HFFc6 (cell line): ENCODE measurements at regions not wholly inside any gene's neighbourhood (a gene's known extent, or its start where the extent isn't known, plus 50 kb on each side); places are given as distances from the start of the nearest gene placed in this dataset.

ENCODE experiments used
- DNase-seq: peaks from one replicate; pipeline ENCODE4 v3.0.0-alpha.2; 2018
- H3K27ac Mint-ChIP-seq: 2 replicates; pipeline ENCODE4 v1.8.0; 2020; ENCODE audit warnings: mild to moderate bottlenecking, mixed read lengths
- H3K27me3 Mint-ChIP-seq: 2 replicates; pipeline ENCODE4 v1.8.0; 2021; ENCODE audit warnings: mild to moderate bottlenecking, moderate library complexity, mixed read lengths; ENCODE audit not compliant: insufficient read depth
- H3K36me3 Mint-ChIP-seq: 2 replicates; pipeline ENCODE4 v1.8.0; 2021; ENCODE audit warnings: low read depth, mixed read lengths
- H3K4me1 Mint-ChIP-seq: 2 replicates; pipeline ENCODE4 v1.8.0; 2020; ENCODE audit warnings: low read depth, mixed read lengths
- H3K4me3 Mint-ChIP-seq: 2 replicates; pipeline ENCODE4 v1.8.0; 2020; ENCODE audit warnings: mild to moderate bottlenecking, moderate library complexity, mixed read lengths
- H3K9me3 Mint-ChIP-seq: 2 replicates; pipeline ENCODE4 v1.8.0; 2020; ENCODE audit warnings: mild to moderate bottlenecking, mixed read lengths
- TF ChIP-seq, protein P1 (sequence below): fragments of 200-600 bp; sonication (generic); IDR thresholded peaks from 2 replicates; pipeline ENCODE4 v1.5.0; 2021; ENCODE audit warnings: antibody characterized with exemption, mild to moderate bottlenecking

GRCh38 chr5:23269981-23270380 is 237.4 kb upstream of the PRDM9 start:
- no peak for DNase-seq
- Mint-ChIP-seq H3K36me3 (no peaks in the 10 kb centered on the region), H3K9me3 (peaks cover 14% of the 10 kb centered on the region), H3K4me3 (no peak overlapping the region), H3K4me1 (no peaks in the 10 kb centered on the region), H3K27ac (no peak overlapping the region), H3K27me3 (peaks cover 1% of the 10 kb centered on the region; the same call in 1 of the 2 replicates)
- TF ChIP-seq, protein P1, sequence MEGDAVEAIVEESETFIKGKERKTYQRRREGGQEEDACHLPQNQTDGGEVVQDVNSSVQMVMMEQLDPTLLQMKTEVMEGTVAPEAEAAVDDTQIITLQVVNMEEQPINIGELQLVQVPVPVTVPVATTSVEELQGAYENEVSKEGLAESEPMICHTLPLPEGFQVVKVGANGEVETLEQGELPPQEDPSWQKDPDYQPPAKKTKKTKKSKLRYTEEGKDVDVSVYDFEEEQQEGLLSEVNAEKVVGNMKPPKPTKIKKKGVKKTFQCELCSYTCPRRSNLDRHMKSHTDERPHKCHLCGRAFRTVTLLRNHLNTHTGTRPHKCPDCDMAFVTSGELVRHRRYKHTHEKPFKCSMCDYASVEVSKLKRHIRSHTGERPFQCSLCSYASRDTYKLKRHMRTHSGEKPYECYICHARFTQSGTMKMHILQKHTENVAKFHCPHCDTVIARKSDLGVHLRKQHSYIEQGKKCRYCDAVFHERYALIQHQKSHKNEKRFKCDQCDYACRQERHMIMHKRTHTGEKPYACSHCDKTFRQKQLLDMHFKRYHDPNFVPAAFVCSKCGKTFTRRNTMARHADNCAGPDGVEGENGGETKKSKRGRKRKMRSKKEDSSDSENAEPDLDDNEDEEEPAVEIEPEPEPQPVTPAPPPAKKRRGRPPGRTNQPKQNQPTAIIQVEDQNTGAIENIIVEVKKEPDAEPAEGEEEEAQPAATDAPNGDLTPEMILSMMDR: no peak

- Mint-ChIP-seq H3K4me3 (no peak overlapping the region), H3K27ac (no peak overlapping the region), H3K27me3 (peaks cover 1% of the 10 kb centered on the region; the same call in 1 of the 2 replicates), H3K36me3 (no peaks in the 10 kb centered on the region), H3K9me3 (peaks cover 4% of the 10 kb centered on the region), H3K4me1 (no peaks in the 10 kb centered on the region)
- TF ChIP-seq, protein P1: no peak
- DNase-seq: no peak
Observed at GRCh38 chr5:23268136-23268535, 239.3 kb upstream of the PRDM9 start.

- peaks cover 16% of the 10 kb centered on the region; the same call in 1 of the 2 replicates for H3K9me3 Mint-ChIP-seq
- TF ChIP-seq, protein P1: no peak
- no peaks in the 10 kb centered on the region for H3K27me3 Mint-ChIP-seq
- no peaks in the 10 kb centered on the region for H3K4me1 Mint-ChIP-seq
- no peak overlapping the region for H3K4me3 Mint-ChIP-seq
- no peaks in the 10 kb centered on the region for H3K36me3 Mint-ChIP-seq
- no peak overlapping the region for H3K27ac Mint-ChIP-seq
- DNase-seq: no peak
Observed at GRCh38 chr5:23260621-23261020, 246.8 kb upstream of the PRDM9 start.

DNA sequence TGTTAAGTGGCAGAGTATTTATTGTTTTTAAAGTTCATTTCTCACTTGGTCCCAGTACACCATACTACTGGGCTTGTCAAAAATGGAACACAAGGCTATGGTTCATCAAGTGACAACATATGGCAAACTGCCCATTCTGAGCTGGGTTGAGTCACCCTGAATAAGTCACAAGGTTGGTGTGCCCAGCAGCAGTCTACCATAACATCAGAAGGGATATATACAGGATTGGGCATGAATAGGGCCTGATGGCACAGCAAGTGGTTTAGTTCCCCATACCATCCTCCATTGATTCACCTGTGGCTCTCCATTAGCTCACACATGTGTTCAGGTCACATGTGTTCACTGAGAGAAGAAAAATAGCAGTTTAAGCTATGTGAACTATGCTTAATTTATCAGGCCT is 249.8 kb upstream of the PRDM9 start:
- Mint-ChIP-seq H3K27ac (no peak overlapping the region), H3K4me3 (no peak overlapping the region), H3K9me3 (peaks cover 17% of the 10 kb centered on the region), H3K4me1 (no peaks in the 10 kb centered on the region), H3K27me3 (no peaks in the 10 kb centered on the region), H3K36me3 (no peaks in the 10 kb centered on the region)
- TF ChIP-seq, protein P1: no peak
- no peak for DNase-seq

DNA sequence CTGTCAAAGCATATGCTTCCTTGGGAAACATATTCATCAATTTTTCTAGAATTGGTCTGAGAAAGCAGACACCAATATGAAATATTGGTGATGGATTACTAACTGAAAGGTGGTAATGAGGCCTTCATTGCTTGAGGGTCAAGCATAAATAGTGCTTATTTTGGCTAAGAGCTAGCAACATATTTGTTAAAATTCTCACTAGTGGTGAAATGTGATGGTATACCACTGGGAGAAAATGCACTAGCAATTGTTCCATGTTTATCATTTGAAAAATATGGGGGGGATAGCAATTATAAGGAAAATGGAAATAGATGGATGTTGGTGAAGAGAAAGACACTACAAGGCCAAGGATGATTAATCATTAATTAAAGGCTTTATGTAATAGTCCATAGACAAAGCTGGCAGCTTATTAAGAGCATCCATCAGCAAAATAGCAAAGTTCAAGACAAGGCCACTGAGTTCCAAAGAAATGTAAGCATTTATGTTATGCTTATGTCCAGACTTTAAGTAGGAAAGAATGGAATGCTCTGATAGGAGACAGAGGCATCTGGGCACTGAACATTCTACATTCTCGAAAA is 253.7 kb upstream of the PRDM9 start:
- Mint-ChIP-seq H3K4me3 (no peak overlapping the region), H3K36me3 (no peaks in the 10 kb centered on the region), H3K27me3 (no peaks in the 10 kb centered on the region), H3K4me1 (no peaks in the 10 kb centered on the region), H3K9me3 (peaks cover 17% of the 10 kb centered on the region), H3K27ac (no peak overlapping the region)
- DNase-seq: no peak
- TF ChIP-seq, protein P1: no peak

- Mint-ChIP-seq H3K4me1 (no peaks in the 10 kb centered on the region), H3K4me3 (no peak overlapping the region), H3K36me3 (no peaks in the 10 kb centered on the region), H3K27me3 (no peaks in the 10 kb centered on the region), H3K27ac (no peak overlapping the region), H3K9me3 (peaks cover 47% of the 10 kb centered on the region)
- no peak for DNase-seq
- TF ChIP-seq, protein P1: no peak
Observed at GRCh38 chr5:23242891-23243290, 264.5 kb upstream of the PRDM9 start.
